NB4 (cell line): ENCODE measurements at regions not wholly inside any gene's neighbourhood (a gene's known extent, or its start where the extent isn't known, plus 50 kb on each side); places are given as distances from the start of the nearest gene placed in this dataset.

Experiments
- CTCF ChIP-seq: IDR thresholded peaks from one replicate; pipeline ENCODE4 v1.5.1; 2012; ENCODE audit warnings: low read depth, low read length
- POLR2A ChIP-seq: IDR thresholded peaks from 2 replicates; pipeline ENCODE4 v1.6.1; 2011; ENCODE audit warnings: mild to moderate bottlenecking; ENCODE audit not compliant: insufficient read length; ENCODE audit errors: extremely low read depth
- TF ChIP-seq, protein P1 (sequence below): IDR thresholded peaks from 2 replicates; pipeline ENCODE4 v1.6.1; 2011; ENCODE audit warnings: low read depth, low read length

DNA sequence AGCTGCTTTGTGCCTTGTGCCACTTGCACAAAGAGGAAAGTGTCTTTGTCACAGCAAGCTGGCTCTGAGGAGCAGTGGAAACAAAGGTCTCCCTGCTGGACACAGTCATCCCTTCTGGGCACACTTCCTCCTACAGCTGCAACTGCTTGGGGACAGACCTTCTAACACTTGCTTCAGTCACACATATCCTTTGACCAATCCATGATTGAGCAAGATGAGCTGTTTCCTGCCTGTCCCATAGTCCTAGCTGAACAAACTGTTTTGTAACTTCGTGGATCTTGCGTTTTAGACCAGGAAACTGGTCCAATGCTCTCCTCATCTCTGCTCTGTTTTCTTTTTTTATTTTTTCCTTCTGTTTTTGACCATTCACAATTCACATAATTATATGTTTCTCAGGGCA, 98.5 kb downstream of the RRAGB start:
- TF ChIP-seq POLR2A (no peak), CTCF (no peak)
- TF ChIP-seq, protein P1, sequence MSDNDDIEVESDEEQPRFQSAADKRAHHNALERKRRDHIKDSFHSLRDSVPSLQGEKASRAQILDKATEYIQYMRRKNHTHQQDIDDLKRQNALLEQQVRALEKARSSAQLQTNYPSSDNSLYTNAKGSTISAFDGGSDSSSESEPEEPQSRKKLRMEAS = no peak
